NCI-H128 (cell line): ENCODE measurements at regions not wholly inside any gene's neighbourhood (a gene's known extent, or its start where the extent isn't known, plus 50 kb on each side); places are given as distances from the start of the nearest gene placed in this dataset.

Experiments
- DNase-seq: peaks from one replicate; lab custom pipeline; 2025; ENCODE audit not compliant: unreplicated experiment; lab: John Stamatoyannopoulos, UW

GRCh38 chr22:22150457-22150856 lies 94.1 kb upstream of the VPREB1 start:
- DNase-seq = no peak

- DNase-seq = no peak
Measured at GRCh38 chr22:22148905-22149304, 95.7 kb upstream of the VPREB1 start.

- DNase-seq = no peak
Measured at GRCh38 chr22:22144858-22145257, 99.7 kb upstream of the VPREB1 start.

- no peak for DNase-seq
Measured at GRCh38 chr22:22143448-22143847, 101.1 kb upstream of the VPREB1 start.

GRCh38 chr22:22142661-22143060 lies 101.9 kb upstream of the VPREB1 start:
- no peak for DNase-seq

- DNase-seq = no peak
Measured at GRCh38 chr22:22141771-22142591, 102.6 kb upstream of the VPREB1 start.

GRCh38 chr22:22141031-22141430 lies 103.6 kb upstream of the VPREB1 start:
- no peak for DNase-seq

- DNase-seq = no peak
Measured at GRCh38 chr22:22139364-22139763, 105.2 kb upstream of the VPREB1 start.

GRCh38 chr22:22138915-22139314 lies 105.7 kb upstream of the VPREB1 start:
- DNase-seq = no peak

- no peak for DNase-seq
Measured at GRCh38 chr22:22137891-22138290, 106.7 kb upstream of the VPREB1 start.

GRCh38 chr22:22133910-22134309 lies 110.7 kb upstream of the VPREB1 start:
- no peak for DNase-seq

- no peak for DNase-seq
Measured at GRCh38 chr22:22130953-22131608, 113.5 kb upstream of the VPREB1 start.

GRCh38 chr22:22129387-22129786 lies 115.2 kb upstream of the VPREB1 start:
- no peak for DNase-seq

- DNase-seq = no peak
Measured at GRCh38 chr22:22128440-22128839, 116.1 kb upstream of the VPREB1 start.

- no peak for DNase-seq
Measured at GRCh38 chr22:22127100-22127499, 117.5 kb upstream of the VPREB1 start.

- DNase-seq = no peak
Measured at GRCh38 chr22:22125579-22126468, 118.8 kb upstream of the VPREB1 start.

- DNase-seq = no peak
Measured at GRCh38 chr22:22125028-22125578, 119.5 kb upstream of the VPREB1 start.

GRCh38 chr22:22124374-22124773 lies 120.2 kb upstream of the VPREB1 start:
- DNase-seq = no peak

GRCh38 chr22:22123960-22124278 lies 120.7 kb upstream of the VPREB1 start:
- no peak for DNase-seq

- DNase-seq = no peak
Measured at GRCh38 chr22:22123118-22123959, 121.2 kb upstream of the VPREB1 start.
